GM18508 (cell line): ENCODE measurements at regions not wholly inside any gene's neighbourhood (a gene's known extent, or its start where the extent isn't known, plus 50 kb on each side); places are given as distances from the start of the nearest gene placed in this dataset.
"Not testable (repeated sequence)": the region's sequence is repeated elsewhere in the genome, so short reads cannot be mapped to it uniquely, and the experiment has no call there.

ENCODE experiments used
- ATAC-seq: cut with Tn5 transposase; IDR thresholded peaks from one replicate; pipeline ENCODE4 v1.9.1; 2021; ENCODE audit warnings: moderate number of reproducible peaks; ENCODE audit not compliant: insufficient read depth, unreplicated experiment

- no peak for ATAC-seq
Measured at GRCh38 chr2:145422576-145422975, 902.7 kb upstream of the ZEB2 start.

- no peak for ATAC-seq
Measured at GRCh38 chr2:145421841-145422240, 901.9 kb upstream of the ZEB2 start.

GRCh38 chr2:145416640-145417039 lies 896.7 kb upstream of the ZEB2 start:
- no peak for ATAC-seq

- ATAC-seq, result no peak
Measured at GRCh38 chr2:145415151-145415550, 895.2 kb upstream of the ZEB2 start.

GRCh38 chr2:145413261-145414030 lies 893.5 kb upstream of the ZEB2 start:
- no peak for ATAC-seq

- ATAC-seq, result peak; percentile 19
Measured at GRCh38 chr2:145412155-145412554, 892.2 kb upstream of the ZEB2 start.

- ATAC-seq, result peak; percentile 96
Measured at GRCh38 chr2:145411493-145411892, 891.6 kb upstream of the ZEB2 start.

- ATAC-seq, result no peak
Measured at GRCh38 chr2:145410086-145410485, 890.2 kb upstream of the ZEB2 start.

- ATAC-seq, result no peak
Measured at GRCh38 chr2:145408980-145409379, 889.1 kb upstream of the ZEB2 start.

GRCh38 chr2:145404690-145405089 lies 884.8 kb upstream of the ZEB2 start:
- ATAC-seq, result no peak

- no peak for ATAC-seq
Measured at GRCh38 chr2:145402706-145403277, 882.9 kb upstream of the ZEB2 start.

- no peak for ATAC-seq
Measured at GRCh38 chr2:145399131-145399530, 879.2 kb upstream of the ZEB2 start.

GRCh38 chr2:145394181-145394580 lies 874.3 kb upstream of the ZEB2 start:
- ATAC-seq, result no peak

- no peak for ATAC-seq
Measured at GRCh38 chr2:145386973-145387372, 867.1 kb upstream of the ZEB2 start.

GRCh38 chr2:145383961-145384360 lies 864.0 kb upstream of the ZEB2 start:
- ATAC-seq, result no peak

GRCh38 chr2:145380436-145381017 lies 860.6 kb upstream of the ZEB2 start:
- ATAC-seq, result no peak

GRCh38 chr2:145379934-145380333 lies 860.0 kb upstream of the ZEB2 start:
- no peak for ATAC-seq

- no peak for ATAC-seq
Measured at GRCh38 chr2:145374165-145374564, 854.2 kb upstream of the ZEB2 start.

- not testable (repeated sequence) for ATAC-seq
Measured at GRCh38 chr2:145367334-145367733, 847.4 kb upstream of the ZEB2 start.

GRCh38 chr2:145366341-145366740 lies 846.4 kb upstream of the ZEB2 start:
- ATAC-seq, result no peak

- ATAC-seq, result no peak
Measured at GRCh38 chr2:145360129-145360790, 840.3 kb upstream of the ZEB2 start.
